Epithelial cell of esophagus (primary cell): ENCODE measurements at regions not wholly inside any gene's neighbourhood (a gene's known extent, or its start where the extent isn't known, plus 50 kb on each side); places are given as distances from the start of the nearest gene placed in this dataset.

Experiments used
- DNase-seq: peaks from one replicate; pipeline ENCODE4 v3.0.0; 2010; ENCODE audit warnings: low read depth
- H3K4me3 ChIP-seq: 2 replicates; pipeline ENCODE4 v1.5.1; 2011; ENCODE audit warnings: mild to moderate bottlenecking, low read length, control low read depth
- TF ChIP-seq, protein P1 (sequence below): IDR thresholded peaks from 2 replicates; pipeline ENCODE4 v1.5.1; 2011; ENCODE audit warnings: low read depth, mild to moderate bottlenecking, low read length, control low read depth, inconsistent platforms; ENCODE audit not compliant: insufficient read depth; ENCODE audit errors: missing control alignments

- TF ChIP-seq, protein P1, sequence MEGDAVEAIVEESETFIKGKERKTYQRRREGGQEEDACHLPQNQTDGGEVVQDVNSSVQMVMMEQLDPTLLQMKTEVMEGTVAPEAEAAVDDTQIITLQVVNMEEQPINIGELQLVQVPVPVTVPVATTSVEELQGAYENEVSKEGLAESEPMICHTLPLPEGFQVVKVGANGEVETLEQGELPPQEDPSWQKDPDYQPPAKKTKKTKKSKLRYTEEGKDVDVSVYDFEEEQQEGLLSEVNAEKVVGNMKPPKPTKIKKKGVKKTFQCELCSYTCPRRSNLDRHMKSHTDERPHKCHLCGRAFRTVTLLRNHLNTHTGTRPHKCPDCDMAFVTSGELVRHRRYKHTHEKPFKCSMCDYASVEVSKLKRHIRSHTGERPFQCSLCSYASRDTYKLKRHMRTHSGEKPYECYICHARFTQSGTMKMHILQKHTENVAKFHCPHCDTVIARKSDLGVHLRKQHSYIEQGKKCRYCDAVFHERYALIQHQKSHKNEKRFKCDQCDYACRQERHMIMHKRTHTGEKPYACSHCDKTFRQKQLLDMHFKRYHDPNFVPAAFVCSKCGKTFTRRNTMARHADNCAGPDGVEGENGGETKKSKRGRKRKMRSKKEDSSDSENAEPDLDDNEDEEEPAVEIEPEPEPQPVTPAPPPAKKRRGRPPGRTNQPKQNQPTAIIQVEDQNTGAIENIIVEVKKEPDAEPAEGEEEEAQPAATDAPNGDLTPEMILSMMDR: no peak
- H3K4me3 ChIP-seq: no peak overlapping the region
- DNase-seq: no peak
Measured at GRCh38 chr2:164164602-164165001, 428.8 kb upstream of the FIGN start.

- no peak overlapping the region for H3K4me3 ChIP-seq
- DNase-seq: peak; percentile 23
- TF ChIP-seq, protein P1: no peak
Measured at GRCh38 chr2:164155558-164155957, 419.8 kb upstream of the FIGN start.

- peak; percentile 30 for DNase-seq
- TF ChIP-seq, protein P1: no peak
- no peak overlapping the region for H3K4me3 ChIP-seq
Measured at GRCh38 chr2:164151522-164151921, 415.7 kb upstream of the FIGN start.

- TF ChIP-seq, protein P1: no peak
- DNase-seq: peak; percentile 18
- no peak overlapping the region for H3K4me3 ChIP-seq
Measured at GRCh38 chr2:164150604-164151003, 414.8 kb upstream of the FIGN start.

GRCh38 chr2:164146441-164146840 is 410.6 kb upstream of the FIGN start:
- TF ChIP-seq, protein P1: no peak
- peak; percentile 44 for DNase-seq

GRCh38 chr2:164145093-164145987 is 409.5 kb upstream of the FIGN start:
- H3K4me3 ChIP-seq: no peak overlapping the region
- TF ChIP-seq, protein P1: no peak
- no peak for DNase-seq

More at GRCh38 chr2:164146441-164146840, 410.6 kb upstream of the FIGN start:
- H3K4me3 ChIP-seq: no peak overlapping the region

DNA sequence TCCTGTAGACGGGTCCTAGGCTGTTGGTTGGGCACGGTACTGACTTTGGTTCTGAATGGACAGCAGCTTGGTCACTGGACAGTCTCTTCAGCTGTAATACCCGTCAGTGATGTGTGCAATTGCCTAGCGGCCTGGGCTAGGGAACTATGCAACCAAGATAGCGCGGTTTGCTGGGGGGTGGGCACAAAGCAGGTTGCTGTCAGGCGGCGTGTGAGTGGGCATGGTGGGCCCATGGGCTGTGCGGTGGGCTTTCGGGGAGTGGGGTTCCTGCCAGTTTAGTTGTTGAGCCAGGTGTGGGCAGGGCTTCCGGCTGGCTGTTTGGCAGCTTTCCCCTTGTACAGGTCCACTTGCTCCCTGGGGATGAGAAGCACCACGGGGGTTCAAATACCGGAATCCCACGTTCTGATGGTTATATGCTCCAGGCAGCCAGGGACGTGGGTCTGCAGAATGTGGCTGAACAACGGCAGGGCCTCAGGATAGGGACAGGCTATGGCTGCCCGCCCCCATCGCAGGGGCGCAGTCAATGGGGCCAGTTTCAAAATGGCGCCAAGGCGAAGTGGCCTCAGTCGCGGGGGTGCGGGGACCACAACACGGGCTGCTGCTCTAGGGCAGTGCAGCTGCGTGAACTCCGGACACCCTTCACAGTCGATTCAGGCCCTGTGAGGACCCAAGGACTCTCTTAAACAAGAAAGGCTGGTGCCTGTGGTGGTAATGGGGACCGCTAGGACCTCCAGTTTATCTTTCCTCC is 407.5 kb upstream of the FIGN start:
- no peak for DNase-seq
- H3K4me3 ChIP-seq: no peak overlapping the region
- TF ChIP-seq, protein P1: no peak
